SK-N-SH (cell line): ENCODE measurements at regions not wholly inside any gene's neighbourhood (a gene's known extent, or its start where the extent isn't known, plus 50 kb on each side); places are given as distances from the start of the nearest gene placed in this dataset.
A peak's percentile ranks its signal among the peaks of the same experiment; 100 is the strongest.

Source experiments
- CTCF ChIA-PET: fragments of 300-600, 350-600 bp; formaldehyde crosslinking; extraction: SDS; loops from one replicate; lab custom pipeline; 2021; lab: Yijun Ruan, JAX
- POLR2A ChIA-PET: fragments of 350-600 bp; sonication (Branson Sonifier 250); formaldehyde crosslinking; extraction: SDS; loops from one replicate; lab custom pipeline; 2020; ENCODE audit warnings: antibody characterized with exemption, inconsistent platforms; lab: Yijun Ruan, JAX
- DNase-seq: peaks from one replicate; pipeline ENCODE4 v3.0.0; 2012
- H2AFZ ChIP-seq: fragments of 200-600 bp; sonication (generic); 2 replicates; pipeline ENCODE4 v1.8.1; 2016; ENCODE audit warnings: antibody characterized with exemption, mild to moderate bottlenecking, low read depth
- H3F3A ChIP-seq: fragments of 200-600 bp; sonication (generic); replicated peaks from 2 replicates; pipeline ENCODE3; 2016; ENCODE audit warnings: antibody characterized with exemption, mild to moderate bottlenecking; ENCODE audit not compliant: insufficient read depth
- H3K27ac ChIP-seq, 2 experiments: fragments of 200-500 bp in 1 of 2; fragments of 200-600 bp in 1 of 2; sonication (Bioruptor generic) in 1 of 2; sonication (generic), shearing (Covaris generic) in 1 of 2; 2 replicates each; pipeline versions ENCODE4 v1.5.1 to v1.6.1; 2014 to 2016; ENCODE audit warnings: low read depth in 2 of 2, inconsistent platforms in 1 of 2, low read length in 1 of 2, mild to moderate bottlenecking in 1 of 2, mixed read lengths in 1 of 2
- H3K27me3 ChIP-seq: fragments of 200-600 bp; sonication (generic), shearing (Covaris generic); 2 replicates; pipeline ENCODE4 v1.6.1; 2016; ENCODE audit warnings: mixed run types; ENCODE audit not compliant: insufficient read depth
- H3K36me3 ChIP-seq, 2 experiments: fragments of 200-500 bp in 1 of 2; fragments of 200-600 bp in 1 of 2; sonication (Bioruptor generic) in 1 of 2; sonication (generic) in 1 of 2; replicated peaks in 1 of 2; 2 replicates each; pipeline versions ENCODE3 to v1.5.1; 2014 to 2016; ENCODE audit warnings: low read length in 1 of 2, mild to moderate bottlenecking in 1 of 2; ENCODE audit not compliant: insufficient read depth in 2 of 2, control insufficient read depth in 1 of 2
- H3K4me1 ChIP-seq, 2 experiments: fragments of 200-500 bp in 1 of 2; fragments of 200-600 bp in 1 of 2; sonication (Bioruptor generic) in 1 of 2; sonication (generic), shearing (Covaris generic) in 1 of 2; 2 replicates each; pipeline versions ENCODE4 v1.5.1 to v1.6.1; 2014 to 2016; ENCODE audit warnings: low read depth in 1 of 2, low read length in 1 of 2, mixed run types in 1 of 2; ENCODE audit not compliant: insufficient read depth in 2 of 2, control insufficient read depth in 1 of 2
- H3K4me2 ChIP-seq: fragments of 200-600 bp; sonication (generic), shearing (Covaris generic); 2 replicates; pipeline ENCODE4 v1.6.1; 2017; ENCODE audit warnings: mixed run types
- H3K4me3 ChIP-seq, 2 experiments: fragments of 200-500 bp in 1 of 2; fragments of 200-600 bp in 1 of 2; sonication (Bioruptor generic) in 1 of 2; sonication (generic), shearing (Covaris generic) in 1 of 2; 2 replicates each; pipeline versions ENCODE4 v1.5.1 to v1.8.1; 2014 to 2016; ENCODE audit warnings: low read depth in 2 of 2, inconsistent platforms in 1 of 2, low read length in 1 of 2, mild to moderate bottlenecking in 1 of 2, mixed read lengths in 1 of 2, moderate library complexity in 1 of 2
- H3K79me2 ChIP-seq: fragments of 200-600 bp; sonication (generic); 2 replicates; pipeline ENCODE4 v1.8.1; 2017; ENCODE audit warnings: mild to moderate bottlenecking; ENCODE audit not compliant: insufficient read depth
- H3K9ac ChIP-seq: fragments of 200-600 bp; sonication (generic); 2 replicates; pipeline ENCODE4 v1.6.1; 2017; ENCODE audit warnings: mixed run types
- H3K9me2 ChIP-seq: fragments of 200-600 bp; sonication (generic); 2 replicates; pipeline ENCODE4 v1.6.1; 2017; ENCODE audit warnings: mixed run types
- H3K9me3 ChIP-seq: fragments of 200-600 bp; sonication (generic); 2 replicates; pipeline ENCODE4 v1.6.1; 2017; ENCODE audit warnings: mixed run types, mild to moderate bottlenecking, moderate library complexity
- H4K20me1 ChIP-seq: fragments of 200-600 bp; sonication (generic); 2 replicates; pipeline ENCODE4 v1.6.1; 2017; ENCODE audit warnings: mild to moderate bottlenecking, mixed run types; ENCODE audit not compliant: insufficient read depth
- CHD2 ChIP-seq: fragments of 150-350 bp; IDR thresholded peaks from 2 replicates; pipeline ENCODE4 v1.6.1; 2018; ENCODE audit warnings: low read length; ENCODE audit not compliant: partially characterized antibody
- CTCF ChIP-seq: fragments of 200-600 bp; sonication (generic); IDR thresholded peaks from 2 replicates; pipeline ENCODE4 v1.6.1; 2017; ENCODE audit warnings: antibody characterized with exemption, mild to moderate bottlenecking, moderate library complexity
- EZH2phosphoT487 ChIP-seq: fragments of 200-600 bp; sonication (generic); IDR thresholded peaks from 2 replicates; pipeline ENCODE4 v1.6.1; 2017; ENCODE audit warnings: low read depth, mixed run types, mild to moderate bottlenecking, antibody characterized with exemption, moderate library complexity, borderline replicate concordance
- GABPA ChIP-seq: IDR thresholded peaks from 2 replicates; pipeline ENCODE4 v1.4.0; 2012; ENCODE audit warnings: low read depth, mild to moderate bottlenecking
- GATA2 ChIP-seq: sonication (generic); formaldehyde crosslinking; IDR thresholded peaks from 2 replicates; pipeline ENCODE4 v1.5.0; 2020; ENCODE audit warnings: mild to moderate bottlenecking, missing genetic modification reagents
- POLR2AphosphoS5 ChIP-seq: IDR thresholded peaks from 2 replicates; pipeline ENCODE4 v1.6.1; 2012; ENCODE audit warnings: low read depth, low read length
- RAD21 ChIP-seq: IDR thresholded peaks from 2 replicates; pipeline ENCODE4 v1.6.1; 2012; ENCODE audit warnings: mild to moderate bottlenecking, low read length
- RCOR1 ChIP-seq: fragments of 150-350 bp; IDR thresholded peaks from 2 replicates; pipeline ENCODE4 v1.6.1; 2017; ENCODE audit warnings: antibody characterized with exemption, low read length
- RXRA ChIP-seq: IDR thresholded peaks from 2 replicates; pipeline ENCODE4 v1.4.0; 2012; ENCODE audit warnings: low read depth, mild to moderate bottlenecking, borderline replicate concordance
- TAF1 ChIP-seq: IDR thresholded peaks from 2 replicates; pipeline ENCODE4 v1.6.1; 2012; ENCODE audit warnings: low read depth, mild to moderate bottlenecking, low read length, moderate library complexity, borderline replicate concordance
- TCF12 ChIP-seq: IDR thresholded peaks from 2 replicates; pipeline ENCODE4 v1.4.0; 2012
- TEAD4 ChIP-seq: IDR thresholded peaks from 2 replicates; pipeline ENCODE4 v1.4.0; 2012; ENCODE audit warnings: mild to moderate bottlenecking, borderline replicate concordance; ENCODE audit not compliant: insufficient read depth
- WGBS: methylation state at CpG from one replicate; pipeline ENCODE4 v1.1.6; 2017; ENCODE audit warnings: low lambda C conversion rate; 5-methylcytosine and 5-hydroxymethylcytosine counted together

DNA sequence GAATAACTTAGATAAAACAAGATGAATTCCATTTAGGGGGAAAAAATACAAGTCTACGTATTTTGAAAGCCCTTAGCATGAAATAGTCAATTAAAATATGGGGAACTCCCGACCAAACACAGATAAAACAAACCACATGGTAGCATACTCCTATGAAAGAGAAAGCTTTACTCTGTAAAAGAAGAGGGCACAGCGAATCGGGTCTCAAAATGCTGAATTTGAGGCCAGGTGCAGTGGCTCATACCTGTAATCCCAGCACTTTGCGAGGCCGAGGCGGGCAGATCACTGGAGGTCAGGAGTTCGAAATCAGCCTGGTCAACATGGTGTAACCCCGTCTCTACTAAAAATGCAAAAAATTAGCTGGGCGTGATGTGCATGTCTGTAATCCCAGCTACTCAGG lies 116.9 kb upstream of the TIAM1 start:
- Histone ChIP-seq H3K79me2 (no peaks in the 10 kb centered on the region), H3K9me2 (no peaks in the 10 kb centered on the region), H2AFZ (no peak overlapping the region), H3K4me1 (no peaks in the 10 kb centered on the region; a peak in 1 of 4 replicates), H3K9ac (no peak overlapping the region), H3K4me2 (no peak overlapping the region), H3K9me3 (no peaks in the 10 kb centered on the region), H4K20me1 (no peaks in the 10 kb centered on the region), H3K27me3 (no peaks in the 10 kb centered on the region), H3K27ac (no peak overlapping the region), H3F3A (no peaks in the 10 kb centered on the region), H3K4me3 (no peak overlapping the region), H3K36me3 (no peaks in the 10 kb centered on the region)
- CTCF ChIA-PET, result no interaction called here
- TF ChIP-seq TAF1 (no peak), POLR2AphosphoS5 (no peak), RCOR1 (no peak), CHD2 (no peak), GATA2 (CRISPR knock-in tag) (no peak), TEAD4 (no peak), CTCF (no peak)
- POLR2A ChIA-PET, result interaction anchor here (1.5 kb wide), 1 partner anchor 98 kb away, joined by 3 read pairs; no protein-coding TSS in a partner anchor
- DNase-seq, result no peak
- WGBS, result 71% methylated on average over 10 of the region's 10 CpGs

DNA sequence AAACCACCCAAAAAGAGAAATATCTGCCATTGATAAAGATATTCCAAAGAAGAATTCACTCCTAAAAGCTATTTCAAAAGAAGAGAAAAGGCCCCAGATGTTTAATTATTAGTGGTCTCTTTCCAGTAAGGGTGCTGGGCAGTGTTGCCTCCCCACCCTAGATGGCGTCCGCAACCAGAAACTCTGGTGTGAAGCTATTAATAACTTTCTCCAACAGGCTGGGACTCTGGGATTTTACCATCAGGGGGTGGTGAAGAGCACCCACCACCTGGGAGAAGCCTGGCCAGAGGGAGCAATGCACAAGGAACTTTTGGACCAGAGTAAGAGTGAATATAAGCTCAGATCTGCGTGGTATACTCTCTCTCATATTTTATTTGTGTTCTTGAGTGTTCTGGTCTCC lies 115.4 kb upstream of the TIAM1 start:
- Histone ChIP-seq H3K36me3 (no peaks in the 10 kb centered on the region), H3K9me2 (no peaks in the 10 kb centered on the region), H3K4me1 (no peaks in the 10 kb centered on the region; a peak in 1 of 4 replicates), H2AFZ (no peak overlapping the region), H3K27me3 (no peaks in the 10 kb centered on the region), H3K9me3 (no peaks in the 10 kb centered on the region), H3K27ac (no peak overlapping the region), H3K9ac (no peak overlapping the region), H3K79me2 (no peaks in the 10 kb centered on the region), H3K4me3 (no peak overlapping the region), H4K20me1 (no peaks in the 10 kb centered on the region), H3F3A (no peaks in the 10 kb centered on the region), H3K4me2 (no peak overlapping the region)
- 70% methylated on average over 3 of the region's 3 CpGs for WGBS
- ChIA-PET POLR2A (no interaction called here), CTCF (interaction anchor here (0.6 to 1.7 kb wide), 10 partner anchors 12 to 268 kb away, joined by 3 to 9 read pairs (median 4); no protein-coding TSS in a partner anchor)
- TF ChIP-seq GABPA, result no peak
- peak; percentile 23 for TF ChIP-seq RAD21
- TF ChIP-seq RXRA, result no peak
- DNase-seq, result peak; percentile 20

- Histone ChIP-seq H2AFZ (no peak overlapping the region), H3K9ac (no peak overlapping the region), H3K9me3 (no peaks in the 10 kb centered on the region), H3K4me1 (no peaks in the 10 kb centered on the region; a peak in 1 of 4 replicates), H3F3A (no peaks in the 10 kb centered on the region), H3K27ac (no peak overlapping the region), H4K20me1 (no peaks in the 10 kb centered on the region), H3K4me2 (no peak overlapping the region), H3K79me2 (no peaks in the 10 kb centered on the region), H3K36me3 (no peaks in the 10 kb centered on the region), H3K9me2 (no peaks in the 10 kb centered on the region), H3K4me3 (no peak overlapping the region), H3K27me3 (no peaks in the 10 kb centered on the region)
- TF ChIP-seq EZH2phosphoT487 (no peak), TCF12 (no peak), CTCF (peak; percentile 16; the same call in 1 of the 2 replicates)
- WGBS, result no CpG with 5 or more reads among the region's 1 CpG
- ChIA-PET CTCF (no interaction called here), POLR2A (no interaction called here)
- DNase-seq, result peak; percentile 19
These were observed 113.6 kb upstream of the TIAM1 start for GRCh38 chr21:31457675-31458074.
